Neural cell (in vitro differentiated cells): ENCODE measurements at regions not wholly inside any gene's neighbourhood (a gene's known extent, or its start where the extent isn't known, plus 50 kb on each side); places are given as distances from the start of the nearest gene placed in this dataset.

ENCODE experiments used
- EP300 ChIP-seq: fragments of 450-650 bp; conservative IDR thresholded peaks from 2 replicates; pipeline ENCODE4 v1.6.1; 2014; ENCODE audit warnings: antibody characterized with exemption, mild to moderate bottlenecking, moderate library complexity; ENCODE audit not compliant: poor library complexity, severe bottlenecking
- EZH2 ChIP-seq: fragments of 200-600, 300-800 bp; shearing (Covaris generic), sonication (generic); IDR thresholded peaks from 2 replicates; pipeline ENCODE4 v1.6.1; 2014; ENCODE audit warnings: antibody characterized with exemption, low read length, borderline replicate concordance, mild to moderate bottlenecking; ENCODE audit not compliant: insufficient read depth, poor library complexity, severe bottlenecking
- MXI1 ChIP-seq: fragments of 450-650 bp; conservative IDR thresholded peaks from 2 replicates; pipeline ENCODE4 v1.6.1; 2014; ENCODE audit warnings: antibody characterized with exemption, mild to moderate bottlenecking; ENCODE audit not compliant: poor library complexity, severe bottlenecking
- POLR2AphosphoS5 ChIP-seq: IDR thresholded peaks from 2 replicates; pipeline ENCODE4 v1.6.1; 2012
- RAD21 ChIP-seq: fragments of 450-650 bp; conservative IDR thresholded peaks from 2 replicates; pipeline ENCODE4 v1.6.1; 2014; ENCODE audit warnings: antibody characterized with exemption, mild to moderate bottlenecking, moderate library complexity
- SMC3 ChIP-seq: fragments of 450-650 bp; conservative IDR thresholded peaks from 2 replicates; pipeline ENCODE4 v1.6.1; 2014; ENCODE audit warnings: antibody characterized with exemption, mild to moderate bottlenecking, moderate library complexity; ENCODE audit not compliant: poor library complexity
- TAF1 ChIP-seq: IDR thresholded peaks from 2 replicates; pipeline ENCODE4 v1.6.1; 2012; ENCODE audit warnings: low read depth
- TF ChIP-seq, protein P1 (sequence below): fragments of 450-650 bp; IDR thresholded peaks from 2 replicates; pipeline ENCODE4 v1.5.1; 2014; ENCODE audit warnings: antibody characterized with exemption, mild to moderate bottlenecking, moderate library complexity; ENCODE audit not compliant: poor library complexity, severe bottlenecking
- TF ChIP-seq, protein P2 (sequence below): IDR thresholded peaks from 2 replicates; pipeline ENCODE4 v1.6.1; 2012; ENCODE audit warnings: borderline replicate concordance

DNA sequence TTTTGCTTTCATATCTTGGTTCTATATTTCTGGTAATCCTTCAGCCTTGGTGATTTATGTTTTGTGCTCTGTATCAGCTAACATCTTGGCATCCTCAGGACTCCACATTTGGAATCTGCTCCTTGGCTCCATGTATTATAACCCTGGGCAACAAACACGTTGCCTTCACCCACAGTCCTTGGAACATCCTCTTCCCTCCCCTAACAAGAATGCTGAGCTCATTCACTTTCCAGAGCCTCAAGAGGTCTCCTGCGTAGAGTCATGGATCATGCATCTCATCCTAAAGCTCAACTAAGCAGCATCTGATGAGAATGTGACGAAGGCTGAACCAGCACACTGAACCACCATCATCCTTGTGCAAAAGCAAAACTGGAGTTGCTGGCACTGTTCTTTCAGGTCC, 60.5 kb upstream of the C1GALT1C1 start:
- TF ChIP-seq, protein P1, sequence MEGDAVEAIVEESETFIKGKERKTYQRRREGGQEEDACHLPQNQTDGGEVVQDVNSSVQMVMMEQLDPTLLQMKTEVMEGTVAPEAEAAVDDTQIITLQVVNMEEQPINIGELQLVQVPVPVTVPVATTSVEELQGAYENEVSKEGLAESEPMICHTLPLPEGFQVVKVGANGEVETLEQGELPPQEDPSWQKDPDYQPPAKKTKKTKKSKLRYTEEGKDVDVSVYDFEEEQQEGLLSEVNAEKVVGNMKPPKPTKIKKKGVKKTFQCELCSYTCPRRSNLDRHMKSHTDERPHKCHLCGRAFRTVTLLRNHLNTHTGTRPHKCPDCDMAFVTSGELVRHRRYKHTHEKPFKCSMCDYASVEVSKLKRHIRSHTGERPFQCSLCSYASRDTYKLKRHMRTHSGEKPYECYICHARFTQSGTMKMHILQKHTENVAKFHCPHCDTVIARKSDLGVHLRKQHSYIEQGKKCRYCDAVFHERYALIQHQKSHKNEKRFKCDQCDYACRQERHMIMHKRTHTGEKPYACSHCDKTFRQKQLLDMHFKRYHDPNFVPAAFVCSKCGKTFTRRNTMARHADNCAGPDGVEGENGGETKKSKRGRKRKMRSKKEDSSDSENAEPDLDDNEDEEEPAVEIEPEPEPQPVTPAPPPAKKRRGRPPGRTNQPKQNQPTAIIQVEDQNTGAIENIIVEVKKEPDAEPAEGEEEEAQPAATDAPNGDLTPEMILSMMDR: no peak
- TF ChIP-seq TAF1 (no peak), SMC3 (no peak), EP300 (no peak), RAD21 (no peak), MXI1 (no peak), POLR2AphosphoS5 (no peak), EZH2 (no peak)
- TF ChIP-seq, protein P2, sequence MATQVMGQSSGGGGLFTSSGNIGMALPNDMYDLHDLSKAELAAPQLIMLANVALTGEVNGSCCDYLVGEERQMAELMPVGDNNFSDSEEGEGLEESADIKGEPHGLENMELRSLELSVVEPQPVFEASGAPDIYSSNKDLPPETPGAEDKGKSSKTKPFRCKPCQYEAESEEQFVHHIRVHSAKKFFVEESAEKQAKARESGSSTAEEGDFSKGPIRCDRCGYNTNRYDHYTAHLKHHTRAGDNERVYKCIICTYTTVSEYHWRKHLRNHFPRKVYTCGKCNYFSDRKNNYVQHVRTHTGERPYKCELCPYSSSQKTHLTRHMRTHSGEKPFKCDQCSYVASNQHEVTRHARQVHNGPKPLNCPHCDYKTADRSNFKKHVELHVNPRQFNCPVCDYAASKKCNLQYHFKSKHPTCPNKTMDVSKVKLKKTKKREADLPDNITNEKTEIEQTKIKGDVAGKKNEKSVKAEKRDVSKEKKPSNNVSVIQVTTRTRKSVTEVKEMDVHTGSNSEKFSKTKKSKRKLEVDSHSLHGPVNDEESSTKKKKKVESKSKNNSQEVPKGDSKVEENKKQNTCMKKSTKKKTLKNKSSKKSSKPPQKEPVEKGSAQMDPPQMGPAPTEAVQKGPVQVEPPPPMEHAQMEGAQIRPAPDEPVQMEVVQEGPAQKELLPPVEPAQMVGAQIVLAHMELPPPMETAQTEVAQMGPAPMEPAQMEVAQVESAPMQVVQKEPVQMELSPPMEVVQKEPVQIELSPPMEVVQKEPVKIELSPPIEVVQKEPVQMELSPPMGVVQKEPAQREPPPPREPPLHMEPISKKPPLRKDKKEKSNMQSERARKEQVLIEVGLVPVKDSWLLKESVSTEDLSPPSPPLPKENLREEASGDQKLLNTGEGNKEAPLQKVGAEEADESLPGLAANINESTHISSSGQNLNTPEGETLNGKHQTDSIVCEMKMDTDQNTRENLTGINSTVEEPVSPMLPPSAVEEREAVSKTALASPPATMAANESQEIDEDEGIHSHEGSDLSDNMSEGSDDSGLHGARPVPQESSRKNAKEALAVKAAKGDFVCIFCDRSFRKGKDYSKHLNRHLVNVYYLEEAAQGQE: no peak
